ENCODE measurements at regions not wholly inside any gene's neighbourhood (a gene's known extent, or its start where the extent isn't known, plus 50 kb on each side); places are given as distances from the start of the nearest gene placed in this dataset.

- TF ChIP-seq CTCF (IDR thresholded peaks at IDR 0.05; ENCODE audit: control extremely low read depth, extremely low read depth, low read depth, missing control alignments): no peak
- ChIA-PET CTCF (no interaction called here), POLR2A (no interaction called here)
- DNase-seq (ENCODE audit: extremely low spot score): no peak
These were observed 100.1 kb upstream of the ERBB4 start for GRCh38 chr2:212638694-212639093.

GRCh38 chr2:212628586-212628985 lies 90.0 kb upstream of the ERBB4 start:
- no peak for DNase-seq (ENCODE audit: extremely low spot score)
- ChIA-PET CTCF (no interaction called here), POLR2A (no interaction called here)
- no peak for TF ChIP-seq CTCF (IDR thresholded peaks at IDR 0.05; ENCODE audit: control extremely low read depth, extremely low read depth, low read depth, missing control alignments)

- ChIA-PET POLR2A (no interaction called here), CTCF (no interaction called here)
- no peak for TF ChIP-seq CTCF (IDR thresholded peaks at IDR 0.05; ENCODE audit: control extremely low read depth, extremely low read depth, low read depth, missing control alignments)
- no peak for DNase-seq (ENCODE audit: extremely low spot score)
These were observed 87.8 kb upstream of the ERBB4 start for GRCh38 chr2:212626371-212626918.

GRCh38 chr2:212619954-212620353 lies 81.4 kb upstream of the ERBB4 start:
- ChIA-PET CTCF (no interaction called here), POLR2A (no interaction called here)
- no peak for DNase-seq (ENCODE audit: extremely low spot score)
- TF ChIP-seq CTCF (IDR thresholded peaks at IDR 0.05; ENCODE audit: control extremely low read depth, extremely low read depth, low read depth, missing control alignments): no peak

- ChIA-PET POLR2A (no interaction called here), CTCF (no interaction called here)
- TF ChIP-seq CTCF (IDR thresholded peaks at IDR 0.05; ENCODE audit: control extremely low read depth, extremely low read depth, low read depth, missing control alignments): no peak
- no peak for DNase-seq (ENCODE audit: extremely low spot score)
These were observed 80.0 kb upstream of the ERBB4 start for GRCh38 chr2:212618636-212619035.

GRCh38 chr2:212610872-212611425 lies 72.3 kb upstream of the ERBB4 start:
- POLR2A ChIA-PET: no interaction called here

More at GRCh38 chr2:212610872-212611425, 72.3 kb upstream of the ERBB4 start:
- CTCF ChIA-PET: no interaction called here
- DNase-seq (ENCODE audit: extremely low spot score): no peak
- TF ChIP-seq CTCF (IDR thresholded peaks at IDR 0.05; ENCODE audit: control extremely low read depth, extremely low read depth, low read depth, missing control alignments): no peak
